Retinal pigment epithelial cell (primary cell): ENCODE measurements at regions not wholly inside any gene's neighbourhood (a gene's known extent, or its start where the extent isn't known, plus 50 kb on each side); places are given as distances from the start of the nearest gene placed in this dataset.

Source experiments
- DNase-seq: peaks from one replicate; pipeline ENCODE4 v3.0.0-alpha.2; 2010; ENCODE audit warnings: low read depth
- H3K4me3 ChIP-seq: 2 replicates; pipeline ENCODE4 v1.5.1; 2011; ENCODE audit warnings: mild to moderate bottlenecking, low read length, control low read depth, moderate library complexity
- TF ChIP-seq, protein P1 (sequence below): conservative IDR thresholded peaks from 2 replicates; pipeline ENCODE4 v1.5.1; 2011; ENCODE audit warnings: low read depth, low read length, control low read depth, inconsistent platforms

DNA sequence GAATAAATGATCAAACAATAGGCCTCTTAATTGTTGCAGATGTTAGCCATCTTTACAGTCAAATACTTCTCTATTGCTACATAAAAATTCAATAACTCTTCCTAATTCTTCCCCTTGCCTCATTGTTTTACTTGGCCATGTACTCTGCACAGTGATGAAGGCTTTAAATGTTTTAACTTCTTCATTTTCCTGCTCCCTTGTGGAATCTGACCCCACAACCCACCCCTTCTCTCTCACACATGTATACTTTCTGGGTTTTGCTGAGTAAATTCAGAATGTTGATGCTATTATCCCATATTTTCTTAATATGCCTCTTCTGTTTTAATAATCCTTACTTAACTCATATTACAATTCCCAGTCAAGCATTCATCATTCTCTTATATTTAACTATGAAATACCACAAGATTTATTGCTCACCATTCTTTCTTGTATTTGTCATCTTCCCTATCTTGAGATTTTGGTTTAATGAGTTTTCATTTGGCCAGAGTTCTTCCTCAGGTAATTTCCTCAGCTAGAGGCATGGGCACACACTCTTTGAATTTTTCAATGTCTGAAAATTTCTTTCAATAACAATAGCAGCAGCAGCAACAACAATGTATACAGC lies 327.8 kb upstream of the USP24 start:
- TF ChIP-seq, protein P1, sequence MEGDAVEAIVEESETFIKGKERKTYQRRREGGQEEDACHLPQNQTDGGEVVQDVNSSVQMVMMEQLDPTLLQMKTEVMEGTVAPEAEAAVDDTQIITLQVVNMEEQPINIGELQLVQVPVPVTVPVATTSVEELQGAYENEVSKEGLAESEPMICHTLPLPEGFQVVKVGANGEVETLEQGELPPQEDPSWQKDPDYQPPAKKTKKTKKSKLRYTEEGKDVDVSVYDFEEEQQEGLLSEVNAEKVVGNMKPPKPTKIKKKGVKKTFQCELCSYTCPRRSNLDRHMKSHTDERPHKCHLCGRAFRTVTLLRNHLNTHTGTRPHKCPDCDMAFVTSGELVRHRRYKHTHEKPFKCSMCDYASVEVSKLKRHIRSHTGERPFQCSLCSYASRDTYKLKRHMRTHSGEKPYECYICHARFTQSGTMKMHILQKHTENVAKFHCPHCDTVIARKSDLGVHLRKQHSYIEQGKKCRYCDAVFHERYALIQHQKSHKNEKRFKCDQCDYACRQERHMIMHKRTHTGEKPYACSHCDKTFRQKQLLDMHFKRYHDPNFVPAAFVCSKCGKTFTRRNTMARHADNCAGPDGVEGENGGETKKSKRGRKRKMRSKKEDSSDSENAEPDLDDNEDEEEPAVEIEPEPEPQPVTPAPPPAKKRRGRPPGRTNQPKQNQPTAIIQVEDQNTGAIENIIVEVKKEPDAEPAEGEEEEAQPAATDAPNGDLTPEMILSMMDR = no peak
- DNase-seq = peak; percentile 34
- H3K4me3 ChIP-seq = no peak overlapping the region

DNA sequence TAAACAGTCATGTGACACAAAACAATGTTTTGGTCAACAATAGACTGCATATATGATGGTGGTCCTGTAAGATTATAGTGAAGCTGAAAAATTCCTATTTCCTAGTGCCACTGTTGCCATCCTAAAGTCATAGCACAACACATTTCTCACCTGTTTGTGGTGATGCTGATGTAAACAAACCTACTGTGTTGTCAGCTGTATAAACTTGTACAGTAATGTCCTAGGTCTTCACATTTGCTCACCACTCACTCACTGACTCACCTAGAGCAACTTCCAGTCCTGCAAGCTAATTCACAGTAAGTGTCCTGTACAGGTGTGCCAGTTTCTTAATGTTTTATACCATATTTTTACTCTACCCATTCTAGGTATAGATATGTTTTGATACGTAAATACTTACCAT lies 326.1 kb upstream of the USP24 start:
- TF ChIP-seq, protein P1 = no peak
- no peak for DNase-seq
- no peak overlapping the region for H3K4me3 ChIP-seq

DNA sequence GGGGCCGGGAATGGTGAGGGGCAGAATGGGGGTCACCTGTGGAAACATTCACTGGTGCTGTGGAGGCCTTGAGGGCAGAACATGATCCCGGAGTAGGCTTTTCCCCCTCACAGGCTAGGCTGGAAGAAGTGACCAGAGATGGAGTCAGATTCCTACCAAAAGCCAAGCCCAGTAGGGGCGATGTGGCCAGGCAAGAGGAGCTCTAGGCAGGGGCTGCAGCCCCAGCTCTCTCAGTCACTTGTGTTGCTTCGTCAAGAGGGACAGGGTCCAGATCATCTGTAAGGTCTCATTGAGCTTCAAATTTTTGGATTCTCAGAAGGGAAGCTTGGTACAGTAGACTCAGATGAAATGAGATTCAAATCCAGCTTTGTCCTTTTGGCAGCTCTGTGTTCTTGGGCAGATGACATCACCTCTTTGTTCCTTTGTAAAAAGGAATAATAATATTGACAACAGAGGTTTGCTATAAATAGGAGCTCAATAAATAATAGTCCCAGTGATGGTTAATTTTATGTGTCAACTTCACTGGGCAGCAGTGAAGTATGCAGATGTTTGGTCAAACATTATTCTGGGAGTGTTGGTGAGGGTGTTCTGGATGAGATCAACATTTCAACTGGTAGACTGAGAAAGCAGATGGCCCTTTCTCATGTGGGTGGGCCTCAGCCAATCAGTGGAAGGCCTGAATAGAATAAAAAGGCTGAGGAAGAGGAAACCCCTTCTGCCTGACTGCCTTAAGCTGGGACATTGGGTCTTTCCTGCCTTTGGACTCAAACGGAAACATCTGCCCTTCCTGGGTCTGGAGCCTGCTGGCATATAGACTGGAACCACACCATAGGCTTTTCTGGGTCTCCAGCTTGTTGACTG lies 324.7 kb upstream of the USP24 start:
- TF ChIP-seq, protein P1 = no peak
- DNase-seq = no peak
- H3K4me3 ChIP-seq = no peak overlapping the region

DNA sequence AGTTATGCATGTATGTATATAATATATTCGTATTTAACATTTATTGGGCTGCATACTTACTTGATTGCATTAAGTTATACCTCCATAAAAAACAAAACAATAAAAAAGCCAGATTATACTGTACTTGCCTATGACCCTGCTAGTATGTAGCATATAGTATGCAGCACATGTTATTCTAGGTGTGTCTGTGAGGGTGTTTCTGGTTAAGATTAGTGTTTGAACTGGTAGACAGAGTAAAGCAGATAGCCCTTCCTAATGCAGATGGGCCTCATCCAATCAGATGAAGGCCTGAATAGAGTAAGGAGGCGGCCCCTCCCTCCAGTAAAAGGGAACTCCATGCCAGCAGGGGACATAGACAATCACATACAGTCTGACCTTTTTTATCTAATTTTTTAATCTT lies 323.3 kb upstream of the USP24 start:
- H3K4me3 ChIP-seq = no peak overlapping the region
- TF ChIP-seq, protein P1 = no peak

DNA sequence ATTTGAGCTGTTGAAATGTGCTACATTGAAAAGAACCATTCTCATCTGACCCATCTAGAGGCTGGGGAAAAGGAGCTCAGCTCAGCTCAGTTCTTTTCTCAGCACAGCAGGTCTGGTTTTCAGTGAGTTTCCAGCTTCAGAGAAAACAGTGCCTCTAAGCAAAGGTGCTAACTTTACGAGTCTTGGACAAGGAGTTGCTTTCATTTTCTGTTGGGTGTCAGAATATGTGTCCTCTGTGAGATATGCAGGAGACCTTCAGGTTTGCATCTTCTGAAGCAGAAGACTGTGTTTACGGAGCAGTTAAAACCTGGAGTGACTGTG lies 321.3 kb upstream of the USP24 start:
- H3K4me3 ChIP-seq = no peak overlapping the region
- no peak for DNase-seq

More for the DNA sequence above, 323.3 kb upstream of the USP24 start:
- no peak for DNase-seq

DNA sequence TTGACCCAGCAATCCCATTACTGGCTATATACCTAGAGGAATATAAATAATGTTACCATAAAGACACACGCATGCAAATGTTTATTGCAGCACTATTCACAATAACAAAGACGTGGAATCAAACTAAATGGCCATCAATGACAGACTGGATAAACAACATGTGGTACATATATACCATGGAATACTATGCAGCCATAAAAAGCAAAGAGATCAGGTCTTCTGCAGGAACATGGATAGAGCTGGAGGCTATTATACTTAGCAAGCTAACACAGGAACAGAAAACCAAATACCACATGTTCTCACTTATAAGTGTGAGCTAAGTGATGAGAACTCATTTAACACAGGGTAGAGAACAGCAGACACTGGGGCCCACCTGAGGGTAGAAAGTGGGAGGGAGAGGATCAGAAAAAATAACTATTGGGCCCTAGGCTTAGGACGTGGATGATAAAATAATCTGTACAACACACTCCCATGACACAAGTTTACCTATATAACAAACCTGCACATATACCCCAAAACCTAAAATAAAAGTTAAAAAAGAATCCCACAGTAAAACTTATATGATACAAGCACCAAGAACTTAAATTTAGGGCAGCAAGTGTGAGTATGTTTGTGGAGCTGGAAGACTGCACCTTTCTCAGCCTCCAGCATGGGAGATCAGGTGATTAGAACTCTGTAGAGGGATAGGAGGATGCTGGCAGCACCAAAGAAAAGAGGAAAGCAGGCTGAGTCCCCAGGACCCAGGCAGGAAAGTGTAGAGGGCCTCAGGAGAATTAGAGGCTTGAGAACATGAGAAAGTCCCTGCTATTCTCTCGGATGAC lies 320.8 kb upstream of the USP24 start:
- DNase-seq = no peak
- TF ChIP-seq, protein P1 = no peak
- no peak overlapping the region for H3K4me3 ChIP-seq

More for the DNA sequence above, 321.3 kb upstream of the USP24 start:
- TF ChIP-seq, protein P1 = no peak
